ENCODE measurements at regions not wholly inside any gene's neighbourhood (a gene's known extent, or its start where the extent isn't known, plus 50 kb on each side); places are given as distances from the start of the nearest gene placed in this dataset.
"Not testable (repeated sequence)": the region's sequence is repeated elsewhere in the genome, so short reads cannot be mapped to it uniquely, and the experiment has no call there.

- Histone ChIP-seq H2AFZ (ENCODE audit: low read depth, low read length) (peak overlapping the region; percentile 97), H3K27me3 (ENCODE audit: control insufficient read depth in 2 of 2, insufficient read depth in 2 of 2, low read length in 2 of 2) (peaks cover 14 to 19% of the 10 kb centered on the region in 2 experiments; a peak in 4 of 5 replicates), H3K4me3 (peak overlapping the region; percentile 45), H3K9ac (ENCODE audit: insufficient read depth in 1 of 2, low read depth in 2 of 2, low read length in 2 of 2) (peak overlapping the region; percentile 59 to 79), H3K4me2 (ENCODE audit: insufficient read depth, low read length) (peak overlapping the region; percentile 88)
- in situ Hi-C loops (cut with MboI); H3K27ac ChIP-seq (ENCODE audit: extremely low read depth, low read depth, low read length); BruUV-seq (replicated peaks); H3K4me1 ChIP-seq (replicated peaks in 1 of 2; ENCODE audit: control insufficient read depth in 2 of 2, insufficient read depth in 2 of 2, low read length in 2 of 2); FAIRE-seq; CTCF ChIA-PET (ENCODE audit: low intra/inter-chr PET ratio); H4K20me1 ChIP-seq (replicated peaks; ENCODE audit: control insufficient read depth, insufficient read depth, low read length); H3K9me3 ChIP-seq (replicated peaks; ENCODE audit: control insufficient read depth, insufficient read depth, low read depth, low read length); H3K79me2 ChIP-seq (ENCODE audit: control insufficient read depth, insufficient read depth, low read length); H3K36me3 ChIP-seq (ENCODE audit: control insufficient read depth, insufficient read depth, low read length); H3K9me1 ChIP-seq (ENCODE audit: control insufficient read depth, insufficient read depth, low read length): not testable (repeated sequence)
- intact Hi-C loops (cut with micrococcal nuclease) = loop anchor here (10.0 kb wide), 1 partner anchor 743 kb away; no protein-coding TSS in a partner anchor
- DNase-seq (ENCODE audit: extremely low read depth in 1 of 4, low spot score in 3 of 4) (peak in 1 of 4 experiments; percentile 30), ATAC-seq (peak; percentile 77)
- WGBS (ENCODE audit: insufficient coverage, low coverage, missing lambda C conversion rate) = 10% methylated on average over 28 of the region's 58 CpGs
- POLR2A ChIA-PET = interaction anchor here (0.8 to 1.7 kb wide), 2 partner anchors 8 to 11 kb away, joined by 4 to 5 read pairs; no protein-coding TSS in a partner anchor
- TF ChIP-seq, protein P1, sequence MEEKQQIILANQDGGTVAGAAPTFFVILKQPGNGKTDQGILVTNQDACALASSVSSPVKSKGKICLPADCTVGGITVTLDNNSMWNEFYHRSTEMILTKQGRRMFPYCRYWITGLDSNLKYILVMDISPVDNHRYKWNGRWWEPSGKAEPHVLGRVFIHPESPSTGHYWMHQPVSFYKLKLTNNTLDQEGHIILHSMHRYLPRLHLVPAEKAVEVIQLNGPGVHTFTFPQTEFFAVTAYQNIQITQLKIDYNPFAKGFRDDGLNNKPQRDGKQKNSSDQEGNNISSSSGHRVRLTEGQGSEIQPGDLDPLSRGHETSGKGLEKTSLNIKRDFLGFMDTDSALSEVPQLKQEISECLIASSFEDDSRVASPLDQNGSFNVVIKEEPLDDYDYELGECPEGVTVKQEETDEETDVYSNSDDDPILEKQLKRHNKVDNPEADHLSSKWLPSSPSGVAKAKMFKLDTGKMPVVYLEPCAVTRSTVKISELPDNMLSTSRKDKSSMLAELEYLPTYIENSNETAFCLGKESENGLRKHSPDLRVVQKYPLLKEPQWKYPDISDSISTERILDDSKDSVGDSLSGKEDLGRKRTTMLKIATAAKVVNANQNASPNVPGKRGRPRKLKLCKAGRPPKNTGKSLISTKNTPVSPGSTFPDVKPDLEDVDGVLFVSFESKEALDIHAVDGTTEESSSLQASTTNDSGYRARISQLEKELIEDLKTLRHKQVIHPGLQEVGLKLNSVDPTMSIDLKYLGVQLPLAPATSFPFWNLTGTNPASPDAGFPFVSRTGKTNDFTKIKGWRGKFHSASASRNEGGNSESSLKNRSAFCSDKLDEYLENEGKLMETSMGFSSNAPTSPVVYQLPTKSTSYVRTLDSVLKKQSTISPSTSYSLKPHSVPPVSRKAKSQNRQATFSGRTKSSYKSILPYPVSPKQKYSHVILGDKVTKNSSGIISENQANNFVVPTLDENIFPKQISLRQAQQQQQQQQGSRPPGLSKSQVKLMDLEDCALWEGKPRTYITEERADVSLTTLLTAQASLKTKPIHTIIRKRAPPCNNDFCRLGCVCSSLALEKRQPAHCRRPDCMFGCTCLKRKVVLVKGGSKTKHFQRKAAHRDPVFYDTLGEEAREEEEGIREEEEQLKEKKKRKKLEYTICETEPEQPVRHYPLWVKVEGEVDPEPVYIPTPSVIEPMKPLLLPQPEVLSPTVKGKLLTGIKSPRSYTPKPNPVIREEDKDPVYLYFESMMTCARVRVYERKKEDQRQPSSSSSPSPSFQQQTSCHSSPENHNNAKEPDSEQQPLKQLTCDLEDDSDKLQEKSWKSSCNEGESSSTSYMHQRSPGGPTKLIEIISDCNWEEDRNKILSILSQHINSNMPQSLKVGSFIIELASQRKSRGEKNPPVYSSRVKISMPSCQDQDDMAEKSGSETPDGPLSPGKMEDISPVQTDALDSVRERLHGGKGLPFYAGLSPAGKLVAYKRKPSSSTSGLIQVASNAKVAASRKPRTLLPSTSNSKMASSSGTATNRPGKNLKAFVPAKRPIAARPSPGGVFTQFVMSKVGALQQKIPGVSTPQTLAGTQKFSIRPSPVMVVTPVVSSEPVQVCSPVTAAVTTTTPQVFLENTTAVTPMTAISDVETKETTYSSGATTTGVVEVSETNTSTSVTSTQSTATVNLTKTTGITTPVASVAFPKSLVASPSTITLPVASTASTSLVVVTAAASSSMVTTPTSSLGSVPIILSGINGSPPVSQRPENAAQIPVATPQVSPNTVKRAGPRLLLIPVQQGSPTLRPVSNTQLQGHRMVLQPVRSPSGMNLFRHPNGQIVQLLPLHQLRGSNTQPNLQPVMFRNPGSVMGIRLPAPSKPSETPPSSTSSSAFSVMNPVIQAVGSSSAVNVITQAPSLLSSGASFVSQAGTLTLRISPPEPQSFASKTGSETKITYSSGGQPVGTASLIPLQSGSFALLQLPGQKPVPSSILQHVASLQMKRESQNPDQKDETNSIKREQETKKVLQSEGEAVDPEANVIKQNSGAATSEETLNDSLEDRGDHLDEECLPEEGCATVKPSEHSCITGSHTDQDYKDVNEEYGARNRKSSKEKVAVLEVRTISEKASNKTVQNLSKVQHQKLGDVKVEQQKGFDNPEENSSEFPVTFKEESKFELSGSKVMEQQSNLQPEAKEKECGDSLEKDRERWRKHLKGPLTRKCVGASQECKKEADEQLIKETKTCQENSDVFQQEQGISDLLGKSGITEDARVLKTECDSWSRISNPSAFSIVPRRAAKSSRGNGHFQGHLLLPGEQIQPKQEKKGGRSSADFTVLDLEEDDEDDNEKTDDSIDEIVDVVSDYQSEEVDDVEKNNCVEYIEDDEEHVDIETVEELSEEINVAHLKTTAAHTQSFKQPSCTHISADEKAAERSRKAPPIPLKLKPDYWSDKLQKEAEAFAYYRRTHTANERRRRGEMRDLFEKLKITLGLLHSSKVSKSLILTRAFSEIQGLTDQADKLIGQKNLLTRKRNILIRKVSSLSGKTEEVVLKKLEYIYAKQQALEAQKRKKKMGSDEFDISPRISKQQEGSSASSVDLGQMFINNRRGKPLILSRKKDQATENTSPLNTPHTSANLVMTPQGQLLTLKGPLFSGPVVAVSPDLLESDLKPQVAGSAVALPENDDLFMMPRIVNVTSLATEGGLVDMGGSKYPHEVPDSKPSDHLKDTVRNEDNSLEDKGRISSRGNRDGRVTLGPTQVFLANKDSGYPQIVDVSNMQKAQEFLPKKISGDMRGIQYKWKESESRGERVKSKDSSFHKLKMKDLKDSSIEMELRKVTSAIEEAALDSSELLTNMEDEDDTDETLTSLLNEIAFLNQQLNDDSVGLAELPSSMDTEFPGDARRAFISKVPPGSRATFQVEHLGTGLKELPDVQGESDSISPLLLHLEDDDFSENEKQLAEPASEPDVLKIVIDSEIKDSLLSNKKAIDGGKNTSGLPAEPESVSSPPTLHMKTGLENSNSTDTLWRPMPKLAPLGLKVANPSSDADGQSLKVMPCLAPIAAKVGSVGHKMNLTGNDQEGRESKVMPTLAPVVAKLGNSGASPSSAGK (IDR thresholded peaks at IDR 0.05) = peak; percentile 73; the same call in 1 of the 2 replicates
- peak; percentile 65 for TF ChIP-seq RBFOX2 (IDR thresholded peaks at IDR 0.05; ENCODE audit: low read depth, low read length)
- peak; percentile 41; the same call in 1 of the 2 replicates for TF ChIP-seq PHF8 (IDR thresholded peaks at IDR 0.05; ENCODE audit: borderline replicate concordance, low read length)
- TF ChIP-seq E2F3 (CRISPR knock-in tag; IDR thresholded peaks at IDR 0.05) = 0 out of 2 replicates have a peak, but pooled peaks have one; percentile 32
- TF ChIP-seq EGR1 (conservative IDR thresholded peaks at IDR 0.05) = 0 out of 2 replicates have a peak, but pooled peaks have one; percentile 7
- TF ChIP-seq, protein P2, sequence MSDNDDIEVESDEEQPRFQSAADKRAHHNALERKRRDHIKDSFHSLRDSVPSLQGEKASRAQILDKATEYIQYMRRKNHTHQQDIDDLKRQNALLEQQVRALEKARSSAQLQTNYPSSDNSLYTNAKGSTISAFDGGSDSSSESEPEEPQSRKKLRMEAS (CRISPR knock-in tag; IDR thresholded peaks at IDR 0.05) = 0 out of 2 replicates have a peak, but pooled peaks have one; percentile 11
- TF ChIP-seq DACH1 (IDR thresholded peaks at IDR 0.05; ENCODE audit: partially characterized antibody) = peak; percentile 10
- peak; percentile 25; the same call in 1 of the 2 replicates for TF ChIP-seq EP400 (IDR thresholded peaks at IDR 0.05)
Observed at GRCh38 chr15:96491700-96492644, 161.5 kb downstream of the NR2F2 start.

All from K562 (cell line).